Hypothalamus (tissue), 51 donors: ENCODE measurements at regions not wholly inside any gene's neighbourhood (a gene's known extent, or its start where the extent isn't known, plus 50 kb on each side); places are given as distances from the start of the nearest gene placed in this dataset.

Source experiments
- DNase-seq, 51 donors: peaks; one replicate each; lab custom pipeline; 2025; lab: John Stamatoyannopoulos, UW

DNA sequence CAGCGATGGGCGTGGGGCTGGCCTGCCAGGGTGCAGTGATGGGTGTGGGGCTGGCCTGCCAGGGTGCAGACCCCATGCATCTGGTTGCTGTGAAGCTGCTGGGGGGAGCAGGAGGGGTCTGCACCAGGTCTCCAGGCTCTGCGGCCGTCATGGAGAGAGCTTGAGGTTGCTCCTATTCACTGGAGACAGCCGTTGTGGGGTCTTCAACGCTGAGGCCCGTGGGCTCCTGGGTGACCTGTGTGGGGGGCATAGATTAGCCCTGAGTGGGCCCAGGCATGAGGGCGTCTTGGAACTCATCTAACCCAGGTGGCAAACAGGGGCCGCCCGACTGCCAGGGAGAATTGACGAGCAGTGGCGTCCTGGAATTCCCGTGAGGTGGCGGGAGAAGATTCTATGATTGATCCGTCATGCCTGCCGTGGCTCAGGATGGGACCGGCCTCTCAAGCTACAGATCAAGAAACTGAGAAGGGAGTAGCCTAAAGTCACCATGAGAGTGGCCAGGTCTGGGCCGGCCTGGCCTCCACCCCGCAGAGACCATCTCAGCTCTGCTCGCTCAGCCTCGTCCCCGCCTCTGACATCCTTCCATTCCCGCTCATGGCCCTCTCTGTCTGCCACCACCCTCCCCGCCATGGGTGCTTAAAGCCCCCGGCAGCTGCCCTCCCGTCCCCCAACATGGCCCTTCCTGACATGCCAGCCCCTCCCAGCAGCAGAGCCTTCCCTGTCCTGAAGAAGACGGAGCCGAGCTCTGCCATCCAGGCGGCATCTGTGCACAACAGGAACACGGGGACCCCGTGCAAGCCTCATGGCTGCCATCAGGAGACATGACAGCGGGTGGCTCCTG, 50.7 kb upstream of the ACSF3 start:
- DNase-seq: no peak

DNA sequence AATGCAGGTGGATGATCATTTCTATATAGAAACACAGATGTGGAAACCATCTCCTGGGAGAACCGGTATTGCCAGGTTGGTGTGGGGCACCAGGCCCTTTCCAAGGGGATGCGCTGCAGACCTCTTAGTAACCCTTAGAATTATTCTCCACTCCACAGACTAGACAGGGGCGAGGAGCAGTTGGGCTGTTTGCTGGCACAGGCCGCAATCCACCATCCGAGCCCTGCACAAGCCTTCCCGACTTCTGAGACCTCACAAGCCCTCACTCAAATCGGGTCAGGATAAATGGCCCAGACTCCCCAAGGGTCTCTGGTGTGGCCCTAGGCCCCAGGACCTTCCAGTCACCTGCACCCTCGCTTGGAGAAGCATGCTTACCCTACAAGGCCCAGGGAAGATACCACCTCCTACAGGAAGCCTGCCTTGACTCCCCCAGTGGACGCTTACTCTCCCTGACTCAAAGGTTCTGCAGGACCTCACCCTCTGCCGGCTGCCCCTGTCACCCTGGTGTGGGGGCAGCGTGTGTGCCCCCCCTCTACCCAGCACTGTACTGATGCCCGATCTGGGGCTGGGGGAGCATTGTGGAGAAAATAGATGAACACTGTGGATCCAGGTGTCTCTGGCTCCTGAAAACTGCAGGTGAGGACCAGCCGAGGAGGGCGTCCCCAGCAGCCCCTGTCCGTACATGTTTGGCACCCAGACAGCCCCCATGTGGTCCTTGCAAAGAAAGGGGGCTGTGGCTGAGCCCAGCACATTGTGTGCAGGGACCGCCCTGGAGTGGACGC, 49.8 kb upstream of the ACSF3 start:
- DNase-seq: no peak
